Caco-2 (cell line): ENCODE measurements at regions not wholly inside any gene's neighbourhood (a gene's known extent, or its start where the extent isn't known, plus 50 kb on each side); places are given as distances from the start of the nearest gene placed in this dataset.

Source experiments
- BruUV-seq: library from RNA; stranded (reverse); fragments of 400-500 nt; replicated peaks from 2 replicates; lab custom pipeline; 2021; lab: Mats Ljungman, UMichigan
- CTCF ChIA-PET: fragments of 300-600 bp; sonication (Branson Sonifier 250); formaldehyde crosslinking; loops from one replicate; lab custom pipeline; 2022; ENCODE audit warnings: antibody characterized with exemption; lab: Charles Lee
- POLR2A ChIA-PET: fragments of 300-600 bp; sonication (Branson Sonifier 250); formaldehyde crosslinking; loops from one replicate; lab custom pipeline; 2022; ENCODE audit warnings: antibody characterized with exemption; lab: Charles Lee
- DNase-seq, 2 experiments: peaks; one replicate each; pipeline versions ENCODE4 v3.0.0 to v3.0.0-alpha.2; 2020 to 2022
- H3K27me3 ChIP-seq: replicated peaks from 2 replicates; pipeline ENCODE4 v1.6.0; 2011; ENCODE audit warnings: low read length; ENCODE audit not compliant: control insufficient read depth, insufficient read depth
- H3K36me3 ChIP-seq: 2 replicates; pipeline ENCODE4 v1.5.1; 2011; ENCODE audit warnings: low read length; ENCODE audit not compliant: control insufficient read depth, insufficient read depth
- H3K4me1 ChIP-seq: fragments of 250-450 bp; sonication (Bioruptor Pico); 2 replicates; pipeline ENCODE4 v1.5.1; 2020; ENCODE audit warnings: mild to moderate bottlenecking
- H3K4me3 ChIP-seq: 2 replicates; pipeline ENCODE4 v1.5.1; 2011; ENCODE audit warnings: low read depth, mild to moderate bottlenecking, control low read depth, low read length
- H3K9me3 ChIP-seq: fragments of 250-450 bp; sonication (Bioruptor Pico); 2 replicates; pipeline ENCODE4 v1.5.1; 2020; ENCODE audit warnings: mild to moderate bottlenecking, moderate library complexity
- H3K27ac Mint-ChIP-seq: one replicate; pipeline ENCODE4 v1.8.0; 2022; ENCODE audit warnings: mixed read lengths; ENCODE audit not compliant: unreplicated experiment
- H3K27me3 Mint-ChIP-seq: one replicate; pipeline ENCODE4 v1.8.0; 2022; ENCODE audit warnings: mixed read lengths; ENCODE audit not compliant: insufficient read depth, unreplicated experiment
- H3K36me3 Mint-ChIP-seq: one replicate; pipeline ENCODE4 v1.8.0; 2022; ENCODE audit warnings: mild to moderate bottlenecking, mixed read lengths; ENCODE audit not compliant: insufficient read depth, unreplicated experiment
- H3K4me1 Mint-ChIP-seq: one replicate; pipeline ENCODE4 v1.8.0; 2022; ENCODE audit warnings: low read depth, mixed read lengths; ENCODE audit not compliant: unreplicated experiment
- H3K4me3 Mint-ChIP-seq: one replicate; pipeline ENCODE4 v1.8.0; 2022; ENCODE audit warnings: mild to moderate bottlenecking, moderate library complexity, mixed read lengths; ENCODE audit not compliant: unreplicated experiment
- H3K9me3 Mint-ChIP-seq: one replicate; pipeline ENCODE4 v1.8.0; 2022; ENCODE audit warnings: mixed read lengths; ENCODE audit not compliant: unreplicated experiment
- intact Hi-C: fragments of 100-400 bp; cut with micrococcal nuclease; formaldehyde crosslinking; loops from one replicate; pipeline ENCODE4 v1.10.0; 2022; ENCODE audit not compliant: unreplicated experiment
- TF ChIP-seq, protein P1 (sequence below), 2 experiments: fragments of 200-600 bp in 1 of 2; IDR thresholded peaks; 1 replicate in 1 of 2; 2 replicates in 1 of 2; pipeline versions ENCODE4 v1.5.1 to v1.8.0; 2011 to 2022; ENCODE audit warnings: antibody characterized with exemption in 1 of 2, control low read depth in 1 of 2, inconsistent platforms in 1 of 2, low read depth in 1 of 2, low read length in 1 of 2, mild to moderate bottlenecking in 1 of 2, moderate library complexity in 1 of 2; ENCODE audit not compliant: insufficient read depth in 1 of 2, severe bottlenecking in 1 of 2, unreplicated experiment in 1 of 2

DNA sequence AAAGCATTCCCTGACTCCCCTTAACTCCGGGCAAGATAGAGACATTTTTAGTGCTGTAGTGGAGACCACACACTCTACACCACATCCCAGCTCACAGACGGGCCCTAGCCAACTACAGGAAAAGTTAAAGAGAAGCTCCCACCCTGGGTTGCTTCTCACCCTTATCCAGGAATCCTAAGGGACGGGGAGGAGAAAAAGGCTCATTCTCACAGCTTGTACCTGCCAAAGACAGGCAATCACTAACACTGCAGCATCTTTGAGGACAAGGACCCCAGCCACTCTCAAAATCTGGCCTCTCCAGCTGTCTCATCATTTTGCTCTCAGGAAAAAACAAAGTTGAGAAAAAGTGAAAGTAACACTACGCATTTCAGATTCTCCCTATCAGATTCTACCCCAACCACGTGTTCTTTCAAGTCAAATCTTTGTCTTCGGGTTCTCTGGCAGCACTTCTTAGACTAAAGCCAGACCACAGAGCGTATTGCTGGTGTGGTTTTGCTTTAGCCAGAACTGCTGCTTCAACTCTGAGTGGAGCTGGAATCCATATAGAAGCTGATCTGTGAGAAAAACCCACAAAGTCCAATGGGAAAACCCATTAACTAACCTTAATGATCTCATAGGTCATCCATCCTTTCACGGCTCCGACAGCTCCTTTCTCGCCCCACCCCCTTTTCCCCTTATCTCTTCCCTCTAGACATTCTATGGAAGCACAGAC lies 605.9 kb upstream of the DIPK2B start:
- POLR2A ChIA-PET: no interaction called here
- Mint-ChIP-seq H3K36me3 (peaks cover 34% of the 10 kb centered on the region), H3K4me1 (peaks cover 24% of the 10 kb centered on the region), H3K9me3 (no peaks in the 10 kb centered on the region), H3K4me3 (no peak overlapping the region), H3K27ac (peak overlapping the region; percentile 70), H3K27me3 (no peaks in the 10 kb centered on the region)
- intact Hi-C loops: no loop called here
- Histone ChIP-seq H3K27me3 (no peaks in the 10 kb centered on the region), H3K9me3 (no peaks in the 10 kb centered on the region), H3K4me1 (peaks cover 19% of the 10 kb centered on the region), H3K36me3 (no peaks in the 10 kb centered on the region), H3K4me3 (no peak overlapping the region)
- TF ChIP-seq, protein P1, sequence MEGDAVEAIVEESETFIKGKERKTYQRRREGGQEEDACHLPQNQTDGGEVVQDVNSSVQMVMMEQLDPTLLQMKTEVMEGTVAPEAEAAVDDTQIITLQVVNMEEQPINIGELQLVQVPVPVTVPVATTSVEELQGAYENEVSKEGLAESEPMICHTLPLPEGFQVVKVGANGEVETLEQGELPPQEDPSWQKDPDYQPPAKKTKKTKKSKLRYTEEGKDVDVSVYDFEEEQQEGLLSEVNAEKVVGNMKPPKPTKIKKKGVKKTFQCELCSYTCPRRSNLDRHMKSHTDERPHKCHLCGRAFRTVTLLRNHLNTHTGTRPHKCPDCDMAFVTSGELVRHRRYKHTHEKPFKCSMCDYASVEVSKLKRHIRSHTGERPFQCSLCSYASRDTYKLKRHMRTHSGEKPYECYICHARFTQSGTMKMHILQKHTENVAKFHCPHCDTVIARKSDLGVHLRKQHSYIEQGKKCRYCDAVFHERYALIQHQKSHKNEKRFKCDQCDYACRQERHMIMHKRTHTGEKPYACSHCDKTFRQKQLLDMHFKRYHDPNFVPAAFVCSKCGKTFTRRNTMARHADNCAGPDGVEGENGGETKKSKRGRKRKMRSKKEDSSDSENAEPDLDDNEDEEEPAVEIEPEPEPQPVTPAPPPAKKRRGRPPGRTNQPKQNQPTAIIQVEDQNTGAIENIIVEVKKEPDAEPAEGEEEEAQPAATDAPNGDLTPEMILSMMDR (IDR thresholded peaks at IDR 0.05; ENCODE audit: insufficient read depth in 1 of 2, low read depth in 1 of 2, low read length in 1 of 2, severe bottlenecking in 1 of 2, unreplicated experiment in 1 of 2): no peak
- BruUV-seq: no TSS peak
- CTCF ChIA-PET: no interaction called here
- DNase-seq: peak in 1 of 2 experiments; percentile 25

GRCh38 chrX:45804276-45804675 lies 603.6 kb upstream of the DIPK2B start:
- no peak for DNase-seq
- Mint-ChIP-seq H3K9me3 (no peaks in the 10 kb centered on the region), H3K27me3 (no peaks in the 10 kb centered on the region), H3K36me3 (peaks cover 30% of the 10 kb centered on the region), H3K27ac (peak overlapping the region; percentile 77), H3K4me3 (no peak overlapping the region), H3K4me1 (peaks cover 18% of the 10 kb centered on the region)
- TF ChIP-seq, protein P1 (IDR thresholded peaks at IDR 0.05; ENCODE audit: insufficient read depth in 1 of 2, low read depth in 1 of 2, low read length in 1 of 2, severe bottlenecking in 1 of 2, unreplicated experiment in 1 of 2): no peak
- ChIA-PET CTCF (no interaction called here), POLR2A (no interaction called here)
- H3K4me3 ChIP-seq: no peak overlapping the region
- no peaks in the 10 kb centered on the region for H3K27me3 ChIP-seq
- no TSS peak for BruUV-seq
- peaks cover 19% of the 10 kb centered on the region for H3K4me1 ChIP-seq
- intact Hi-C loops: loop anchor here (5.0 kb wide), 2 partner anchors 38 to 573 kb away; no protein-coding TSS in a partner anchor
- no peaks in the 10 kb centered on the region for H3K9me3 ChIP-seq
- no peaks in the 10 kb centered on the region for H3K36me3 ChIP-seq

GRCh38 chrX:45803383-45803921 lies 602.8 kb upstream of the DIPK2B start:
- intact Hi-C loops: loop anchor here (5.0 kb wide), 2 partner anchors 39 to 574 kb away; no protein-coding TSS in a partner anchor
- TF ChIP-seq, protein P1 (IDR thresholded peaks at IDR 0.05; ENCODE audit: insufficient read depth in 1 of 2, low read depth in 1 of 2, low read length in 1 of 2, severe bottlenecking in 1 of 2, unreplicated experiment in 1 of 2): no peak
- Mint-ChIP-seq H3K36me3 (peaks cover 30% of the 10 kb centered on the region), H3K9me3 (no peaks in the 10 kb centered on the region), H3K4me1 (peaks cover 12% of the 10 kb centered on the region), H3K27ac (no peak overlapping the region), H3K27me3 (no peaks in the 10 kb centered on the region), H3K4me3 (no peak overlapping the region)
- POLR2A ChIA-PET: no interaction called here
- no TSS peak for BruUV-seq
- DNase-seq: no peak
- Histone ChIP-seq H3K9me3 (no peaks in the 10 kb centered on the region), H3K36me3 (no peaks in the 10 kb centered on the region), H3K27me3 (no peaks in the 10 kb centered on the region), H3K4me3 (no peak overlapping the region), H3K4me1 (peaks cover 13% of the 10 kb centered on the region)
- CTCF ChIA-PET: no interaction called here
